Kidney epithelial cell (primary cell): ENCODE measurements at regions not wholly inside any gene's neighbourhood (a gene's known extent, or its start where the extent isn't known, plus 50 kb on each side); places are given as distances from the start of the nearest gene placed in this dataset.

Experiments used
- DNase-seq: peaks from one replicate; pipeline ENCODE4 v3.0.0-alpha.2; 2010; ENCODE audit warnings: low read depth
- H3K27me3 ChIP-seq: 2 replicates; pipeline ENCODE4 v1.6.0; 2011; ENCODE audit warnings: low read length; ENCODE audit not compliant: control insufficient read depth, insufficient read depth
- H3K36me3 ChIP-seq: 2 replicates; pipeline ENCODE4 v1.5.1; 2011; ENCODE audit warnings: low read length; ENCODE audit not compliant: control insufficient read depth, insufficient read depth
- H3K4me3 ChIP-seq: 2 replicates; pipeline ENCODE4 v1.5.1; 2011; ENCODE audit warnings: low read depth, mild to moderate bottlenecking, control low read depth, low read length
- CTCF ChIP-seq: IDR thresholded peaks from 2 replicates; pipeline ENCODE4 v1.5.1; 2011; ENCODE audit warnings: mild to moderate bottlenecking, moderate library complexity, low read length, control low read depth, inconsistent platforms; ENCODE audit not compliant: insufficient read depth, poor library complexity, severe bottlenecking

GRCh38 chr4:95602872-95603271 is 54.1 kb upstream of the UNC5C start:
- H3K36me3 ChIP-seq: no peaks in the 10 kb centered on the region
- no peak for TF ChIP-seq CTCF
- H3K27me3 ChIP-seq: no peaks in the 10 kb centered on the region
- DNase-seq: no peak
- H3K4me3 ChIP-seq: no peak overlapping the region

GRCh38 chr4:95601356-95601755 is 52.6 kb upstream of the UNC5C start:
- H3K4me3 ChIP-seq: no peak overlapping the region
- no peak for DNase-seq
- H3K27me3 ChIP-seq: no peaks in the 10 kb centered on the region
- no peaks in the 10 kb centered on the region for H3K36me3 ChIP-seq
- TF ChIP-seq CTCF: no peak

GRCh38 chr4:95599777-95600400 is 51.1 kb upstream of the UNC5C start:
- no peak for DNase-seq
- no peak for TF ChIP-seq CTCF
- no peaks in the 10 kb centered on the region for H3K27me3 ChIP-seq
- no peaks in the 10 kb centered on the region for H3K36me3 ChIP-seq
- H3K4me3 ChIP-seq: no peak overlapping the region
